ENCODE measurements at regions not wholly inside any gene's neighbourhood (a gene's known extent, or its start where the extent isn't known, plus 50 kb on each side); places are given as distances from the start of the nearest gene placed in this dataset.
"Not testable (repeated sequence)": the region's sequence is repeated elsewhere in the genome, so short reads cannot be mapped to it uniquely, and the experiment has no call there.

- DNase-seq, result no peak
Measured at GRCh38 chr18:59800897-59801296, 98.9 kb upstream of the PMAIP1 start.

- no peak for DNase-seq
Measured at GRCh38 chr18:59799383-59800015, 100.3 kb upstream of the PMAIP1 start.

- no peak for DNase-seq
Measured at GRCh38 chr18:59795882-59796281, 98.7 kb upstream of the CCBE1 start.

GRCh38 chr18:59792353-59792752 lies 95.1 kb upstream of the CCBE1 start:
- no peak for DNase-seq

GRCh38 chr18:59790346-59790936 lies 93.2 kb upstream of the CCBE1 start:
- not testable (repeated sequence) for DNase-seq

GRCh38 chr18:59788791-59789106 lies 91.5 kb upstream of the CCBE1 start:
- no peak for DNase-seq

- DNase-seq, result no peak
Measured at GRCh38 chr18:59787998-59788790, 91.0 kb upstream of the CCBE1 start.

- no peak for DNase-seq
Measured at GRCh38 chr18:59784694-59785093, 87.5 kb upstream of the CCBE1 start.

- no peak for DNase-seq
Measured at GRCh38 chr18:59783138-59783537, 85.9 kb upstream of the CCBE1 start.

GRCh38 chr18:59779979-59780378 lies 82.8 kb upstream of the CCBE1 start:
- no peak for DNase-seq

- no peak for DNase-seq
Measured at GRCh38 chr18:59778434-59778833, 81.2 kb upstream of the CCBE1 start.

- no peak for DNase-seq
Measured at GRCh38 chr18:59777636-59778035, 80.4 kb upstream of the CCBE1 start.

- no peak for DNase-seq
Measured at GRCh38 chr18:59769129-59769865, 72.1 kb upstream of the CCBE1 start.

- DNase-seq, result no peak
Measured at GRCh38 chr18:59768409-59768808, 71.2 kb upstream of the CCBE1 start.

GRCh38 chr18:59767732-59768131 lies 70.5 kb upstream of the CCBE1 start:
- DNase-seq, result no peak

GRCh38 chr18:59765343-59765742 lies 68.1 kb upstream of the CCBE1 start:
- no peak for DNase-seq

GRCh38 chr18:59764281-59764680 lies 67.1 kb upstream of the CCBE1 start:
- no peak for DNase-seq

GRCh38 chr18:59763541-59764136 lies 66.4 kb upstream of the CCBE1 start:
- DNase-seq, result no peak

GRCh38 chr18:59760619-59761600 lies 63.7 kb upstream of the CCBE1 start:
- no peak for DNase-seq

GRCh38 chr18:59760212-59760611 lies 63.0 kb upstream of the CCBE1 start:
- DNase-seq, result no peak

- no peak for DNase-seq
Measured at GRCh38 chr18:59758837-59759236, 61.6 kb upstream of the CCBE1 start.

- no peak for DNase-seq
Measured at GRCh38 chr18:59758106-59758505, 60.9 kb upstream of the CCBE1 start.

Measured in CD4-positive, alpha-beta T cell treated with Interleukin-17A for 4 hours (primary cell).